GM18861 (cell line): ENCODE measurements at regions not wholly inside any gene's neighbourhood (a gene's known extent, or its start where the extent isn't known, plus 50 kb on each side); places are given as distances from the start of the nearest gene placed in this dataset.

Source experiments
- ATAC-seq: cut with Tn5 transposase; IDR thresholded peaks from one replicate; pipeline ENCODE4 v1.9.1; 2021; ENCODE audit not compliant: unreplicated experiment

DNA sequence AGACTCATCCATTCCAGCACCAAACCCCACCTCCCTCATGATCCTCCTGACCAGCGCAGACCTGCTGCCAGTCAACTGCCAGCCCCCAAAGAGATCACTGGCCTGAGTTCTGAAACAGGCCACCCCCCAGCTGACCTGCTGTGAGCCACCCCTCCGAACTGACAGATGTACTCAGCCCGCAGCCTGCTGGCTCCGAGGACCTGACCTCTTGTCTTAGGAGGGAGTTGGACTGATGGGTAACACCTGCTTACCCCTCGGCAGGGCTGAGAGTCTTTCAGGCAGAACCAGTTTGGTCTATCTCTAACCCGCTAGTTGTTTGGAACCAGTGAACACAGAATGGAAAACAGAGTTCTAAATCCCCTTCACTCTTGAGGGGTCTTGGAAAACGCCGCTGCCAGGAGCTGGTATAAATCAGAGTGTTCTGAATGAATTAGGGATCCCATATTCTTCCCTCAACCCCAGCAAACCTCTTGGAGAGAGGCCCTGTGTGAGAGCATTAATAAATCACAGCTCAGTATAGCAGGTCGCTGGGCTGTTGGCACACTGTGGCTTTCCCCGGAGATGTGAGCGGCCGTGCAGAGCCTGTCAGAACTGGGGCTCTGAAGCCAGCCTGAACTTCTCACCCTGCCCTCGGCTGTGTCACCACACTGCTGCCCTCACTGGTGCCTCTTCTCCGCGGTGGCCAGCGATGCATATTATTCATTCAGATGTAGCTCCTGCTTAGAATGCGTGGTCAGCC, 165.1 kb upstream of the NCAM1 start:
- no peak for ATAC-seq

DNA sequence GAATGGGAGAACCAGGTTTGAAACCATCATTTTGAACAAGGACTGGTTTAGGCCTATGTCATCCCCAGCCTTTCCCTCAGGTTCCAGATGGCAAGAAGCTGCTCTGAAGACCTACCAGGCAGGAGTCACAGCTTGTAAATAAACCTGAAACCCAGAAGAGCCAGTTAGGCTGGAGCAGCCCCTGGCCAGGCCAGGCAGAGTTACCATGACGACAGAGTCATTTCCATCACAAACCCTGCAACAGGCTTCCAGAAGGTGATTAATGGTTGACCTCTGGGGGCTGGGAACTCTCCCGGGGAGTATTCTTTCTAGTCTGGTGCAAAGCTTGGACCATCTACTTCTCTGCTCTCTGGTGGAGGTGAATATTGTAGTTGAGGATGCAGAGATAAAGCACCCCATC, 164.1 kb upstream of the NCAM1 start:
- no peak for ATAC-seq

DNA sequence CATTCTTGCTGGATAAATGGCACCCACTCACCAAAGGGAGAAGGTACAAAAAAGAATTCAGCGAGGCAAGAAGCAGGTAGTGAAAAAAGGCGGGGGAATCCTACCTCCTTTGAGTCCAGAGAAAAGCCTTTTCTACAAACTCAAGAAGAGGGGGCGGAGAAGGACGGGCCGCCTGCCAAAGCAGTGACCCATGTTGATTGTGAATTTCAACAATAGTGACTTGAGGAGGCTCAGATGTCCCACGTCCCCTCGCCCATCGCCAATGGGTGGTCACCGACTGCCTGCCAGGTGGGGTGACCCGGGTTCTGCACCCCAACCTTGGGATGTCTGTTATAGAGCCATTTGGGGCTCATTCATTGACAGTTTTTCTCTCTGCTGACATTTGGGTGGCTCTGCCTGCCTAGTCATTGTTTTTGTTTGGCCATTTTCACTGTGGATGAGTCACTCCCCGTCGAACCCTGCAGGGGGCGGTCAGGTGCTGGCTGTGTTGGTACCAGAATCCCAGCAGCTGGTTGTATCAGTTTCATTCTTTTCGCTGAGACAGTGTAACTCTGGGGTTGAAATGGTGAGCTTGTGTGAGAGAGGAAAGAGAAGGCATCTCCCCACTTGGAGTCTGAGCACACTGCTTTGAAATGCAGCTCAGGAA, 163.4 kb upstream of the NCAM1 start:
- no peak for ATAC-seq

DNA sequence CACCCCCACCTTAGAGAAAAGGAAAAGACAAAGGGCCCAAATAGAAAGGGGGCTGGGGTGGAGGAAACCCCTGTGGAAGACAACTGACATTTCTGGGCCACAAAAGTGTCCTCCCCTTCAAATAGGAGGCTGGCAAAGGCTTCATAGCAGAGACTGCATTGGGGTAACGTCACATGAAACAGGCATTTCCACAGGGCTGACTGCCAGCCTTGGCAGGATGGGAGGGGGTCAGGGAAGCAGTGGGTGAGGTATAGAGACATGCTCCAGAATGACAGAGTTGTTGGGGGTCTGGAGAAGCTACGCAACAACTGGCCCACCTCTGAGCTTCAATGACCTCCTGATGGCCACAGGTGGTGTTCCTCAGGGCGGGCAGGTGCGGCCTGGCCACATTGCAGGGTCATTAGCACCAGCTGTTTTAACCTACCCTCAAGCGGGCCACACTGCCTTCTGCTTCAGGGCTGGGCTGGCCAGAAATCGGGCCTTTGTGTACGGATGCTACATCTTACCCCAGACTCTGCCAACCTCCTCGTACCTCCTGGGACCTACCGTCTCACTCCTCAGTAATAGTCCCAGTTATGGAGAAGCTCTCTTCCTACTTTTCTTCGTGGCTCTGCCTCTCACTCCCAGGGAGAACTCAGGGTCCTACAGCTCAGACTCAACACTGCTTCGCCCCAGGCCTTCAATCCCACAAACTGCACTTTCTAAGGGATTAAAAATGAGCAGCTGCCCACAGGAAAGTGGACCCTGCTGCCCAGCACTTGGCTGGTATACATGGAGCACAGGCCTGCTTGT, 160.0 kb upstream of the NCAM1 start:
- no peak for ATAC-seq

DNA sequence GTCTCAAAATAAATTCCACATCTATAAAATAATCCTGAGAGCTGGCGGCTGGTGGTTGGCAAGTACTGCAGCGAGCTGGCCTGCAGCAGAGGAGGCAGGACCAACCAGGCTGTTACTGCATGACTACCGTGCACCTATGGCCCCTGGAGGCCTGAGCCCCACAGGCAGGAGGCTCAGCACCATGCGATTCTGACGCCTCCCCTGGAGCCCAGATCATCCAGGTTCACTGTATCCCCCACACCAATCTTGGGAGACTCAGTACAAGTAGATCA, 159.5 kb upstream of the NCAM1 start:
- no peak for ATAC-seq

DNA sequence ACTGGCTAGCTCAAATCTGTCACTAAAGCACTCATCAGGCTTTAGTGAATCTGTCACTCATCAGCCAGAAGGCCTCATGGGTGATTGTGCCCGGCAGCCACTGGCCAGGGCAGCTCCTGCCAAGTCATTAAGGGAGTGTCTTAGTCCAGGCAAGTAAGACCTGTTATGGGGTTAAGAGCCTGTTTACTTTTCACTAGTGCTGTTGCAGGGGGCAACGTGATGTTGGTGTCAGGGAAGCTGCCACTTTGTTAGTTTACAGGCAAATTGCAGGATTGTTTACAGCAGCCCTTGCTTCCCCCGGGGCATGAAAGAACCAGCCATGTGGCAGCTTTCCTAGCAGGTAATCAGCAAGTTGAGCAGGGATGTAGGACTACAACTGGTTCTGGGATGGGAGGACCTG, 155.6 kb upstream of the NCAM1 start:
- no peak for ATAC-seq

DNA sequence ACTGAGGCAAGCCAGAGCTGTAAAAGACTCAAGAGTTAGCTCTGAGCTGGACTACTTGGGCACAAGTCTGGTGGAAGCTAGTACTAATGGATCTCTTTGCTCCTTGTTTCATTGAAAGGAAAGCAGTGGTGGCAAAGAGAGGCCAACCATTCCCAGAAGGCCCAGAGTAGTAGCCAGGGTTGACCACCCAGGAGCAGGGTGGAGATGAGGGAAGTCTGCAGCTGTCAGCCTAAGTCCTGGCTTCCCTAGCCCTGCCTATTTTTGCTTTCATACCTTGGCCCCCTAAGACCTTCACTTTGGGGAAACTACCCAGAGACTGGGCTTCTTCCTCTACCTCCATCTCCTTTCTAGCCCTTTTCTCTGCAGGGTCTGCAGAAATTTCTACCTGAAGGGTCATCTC, 155.0 kb upstream of the NCAM1 start:
- ATAC-seq = no peak

DNA sequence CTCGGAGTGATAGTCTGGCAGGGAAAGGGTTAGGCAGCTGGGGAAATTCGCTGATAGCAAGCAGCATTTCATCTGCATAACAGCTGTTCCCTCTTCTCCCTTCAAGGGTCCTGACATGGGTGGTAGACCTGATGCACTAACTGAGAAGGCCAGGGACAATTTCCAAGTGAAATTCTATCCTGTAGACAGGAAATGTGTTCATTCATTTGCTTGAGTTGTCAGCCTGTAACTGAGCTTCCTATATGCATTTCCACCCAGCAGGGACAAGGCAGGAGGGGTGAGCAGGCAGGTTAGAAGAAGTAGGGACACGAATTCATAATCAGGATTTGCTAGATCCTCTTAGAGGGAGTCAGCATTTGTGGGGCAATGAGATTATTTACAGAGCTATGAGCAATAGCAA, 154.3 kb upstream of the NCAM1 start:
- no peak for ATAC-seq

DNA sequence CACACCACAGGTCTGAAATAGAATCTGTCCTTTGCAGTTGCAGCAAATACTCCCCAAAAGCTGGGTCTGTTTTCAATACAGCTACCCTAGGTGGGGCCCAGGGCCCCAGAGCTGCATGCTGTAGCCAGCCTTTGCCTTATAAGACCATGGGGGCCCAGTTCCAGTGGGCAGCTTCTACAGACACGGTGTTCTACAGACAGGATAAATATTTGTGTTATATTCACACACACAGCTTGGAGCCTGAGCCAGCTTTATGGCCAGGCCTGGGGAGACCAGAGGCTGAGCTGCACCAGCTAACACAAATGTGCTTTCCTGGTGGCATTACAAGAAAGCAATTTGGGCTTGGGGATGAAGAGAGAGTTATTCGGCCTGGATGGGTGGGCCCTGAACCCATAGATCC, 151.8 kb upstream of the NCAM1 start:
- no peak for ATAC-seq

DNA sequence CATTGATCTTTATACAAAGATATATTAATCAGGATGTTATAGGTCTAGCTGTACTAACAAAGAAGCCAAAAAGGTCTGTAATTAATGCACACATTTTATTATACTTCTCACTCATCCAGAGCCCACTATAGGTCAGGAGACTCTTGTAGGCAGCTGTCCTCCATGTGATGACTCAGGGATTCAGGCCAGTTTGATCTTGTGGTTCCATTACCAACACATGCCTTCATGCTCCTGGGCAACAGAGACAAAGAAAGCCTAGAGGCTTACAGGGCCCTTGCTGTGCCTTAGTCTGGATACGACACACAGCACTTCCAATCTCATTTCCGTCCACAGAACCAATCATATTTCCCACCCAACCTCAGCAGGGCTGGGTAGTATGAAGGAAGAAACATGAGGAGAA, 150.3 kb upstream of the NCAM1 start:
- no peak for ATAC-seq

DNA sequence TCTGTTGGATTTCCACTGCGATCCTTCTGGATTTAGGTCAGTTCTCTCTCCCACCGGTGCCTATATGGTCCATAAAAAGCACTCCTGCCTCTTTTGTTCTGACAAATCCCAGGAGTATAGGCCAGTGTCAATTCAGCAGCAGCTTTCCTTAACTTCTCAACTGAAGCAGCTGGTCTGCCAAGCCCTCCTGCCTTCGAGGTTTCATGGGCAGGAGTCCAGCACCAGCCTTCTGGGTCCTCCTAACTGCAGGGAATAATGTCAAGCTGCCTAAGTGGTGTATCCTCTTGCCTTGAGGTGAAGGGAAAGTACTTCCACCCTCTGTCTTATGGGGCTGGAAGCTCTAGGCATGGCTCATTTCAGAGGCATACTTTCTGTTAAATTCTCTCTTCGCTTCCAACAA, 149.4 kb upstream of the NCAM1 start:
- no peak for ATAC-seq

DNA sequence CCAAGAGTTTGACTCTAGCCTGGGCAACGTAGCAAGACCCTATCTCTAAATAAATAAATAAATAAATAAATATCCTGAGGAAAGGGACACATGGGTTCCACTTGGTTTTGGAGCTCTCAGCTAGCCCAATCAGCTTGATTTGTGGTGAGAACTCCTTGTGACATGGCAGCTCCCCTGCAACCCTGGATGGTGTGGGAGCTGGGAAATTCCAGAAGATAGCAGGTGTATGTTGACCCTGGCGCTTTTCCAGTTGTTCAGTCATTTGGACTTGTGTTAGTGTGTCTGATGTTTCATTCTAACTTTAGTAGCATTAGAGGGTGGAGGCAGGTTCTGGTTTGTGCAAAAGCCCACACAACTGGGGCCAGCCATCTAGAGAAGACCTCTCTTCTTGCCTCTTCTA, 148.5 kb upstream of the NCAM1 start:
- ATAC-seq = no peak

DNA sequence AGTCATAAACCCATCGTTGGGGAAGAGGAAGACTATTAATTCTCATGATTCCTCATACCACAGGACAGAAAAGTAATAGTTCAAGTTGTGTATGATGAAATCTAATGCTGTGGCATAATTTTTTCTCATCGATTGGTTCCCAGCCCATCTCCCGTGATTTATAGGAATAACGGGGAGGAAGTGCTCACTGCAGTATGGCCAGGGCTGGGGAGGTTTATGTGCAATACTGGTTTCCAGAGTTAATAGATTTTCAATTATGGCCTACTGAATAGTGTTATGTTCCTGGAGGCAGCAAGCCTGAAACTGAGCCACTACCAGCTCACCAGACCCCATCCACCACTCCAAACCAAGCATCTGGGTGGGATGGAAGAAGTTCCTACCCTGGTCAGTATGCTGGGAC, 147.1 kb upstream of the NCAM1 start:
- no peak for ATAC-seq

DNA sequence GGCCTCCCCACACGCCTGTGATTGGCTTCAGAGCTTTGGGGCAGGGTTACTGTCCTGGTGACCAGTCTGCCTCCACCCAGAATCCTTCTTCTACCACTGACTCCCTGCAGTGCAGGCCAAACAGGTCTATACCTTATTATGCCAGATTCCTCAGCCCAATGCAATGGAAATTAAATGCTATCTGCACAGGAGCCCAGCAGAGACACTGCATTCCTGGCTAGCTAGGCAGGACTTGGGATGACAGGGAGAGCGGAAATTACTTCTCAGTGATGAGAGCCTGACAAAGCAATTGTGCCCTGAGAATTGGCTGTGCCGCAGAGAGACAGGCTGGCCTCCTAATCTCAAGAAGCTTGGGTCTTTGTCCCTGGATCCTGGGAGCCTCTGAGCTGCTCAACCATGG, 143.8 kb upstream of the NCAM1 start:
- ATAC-seq = no peak

DNA sequence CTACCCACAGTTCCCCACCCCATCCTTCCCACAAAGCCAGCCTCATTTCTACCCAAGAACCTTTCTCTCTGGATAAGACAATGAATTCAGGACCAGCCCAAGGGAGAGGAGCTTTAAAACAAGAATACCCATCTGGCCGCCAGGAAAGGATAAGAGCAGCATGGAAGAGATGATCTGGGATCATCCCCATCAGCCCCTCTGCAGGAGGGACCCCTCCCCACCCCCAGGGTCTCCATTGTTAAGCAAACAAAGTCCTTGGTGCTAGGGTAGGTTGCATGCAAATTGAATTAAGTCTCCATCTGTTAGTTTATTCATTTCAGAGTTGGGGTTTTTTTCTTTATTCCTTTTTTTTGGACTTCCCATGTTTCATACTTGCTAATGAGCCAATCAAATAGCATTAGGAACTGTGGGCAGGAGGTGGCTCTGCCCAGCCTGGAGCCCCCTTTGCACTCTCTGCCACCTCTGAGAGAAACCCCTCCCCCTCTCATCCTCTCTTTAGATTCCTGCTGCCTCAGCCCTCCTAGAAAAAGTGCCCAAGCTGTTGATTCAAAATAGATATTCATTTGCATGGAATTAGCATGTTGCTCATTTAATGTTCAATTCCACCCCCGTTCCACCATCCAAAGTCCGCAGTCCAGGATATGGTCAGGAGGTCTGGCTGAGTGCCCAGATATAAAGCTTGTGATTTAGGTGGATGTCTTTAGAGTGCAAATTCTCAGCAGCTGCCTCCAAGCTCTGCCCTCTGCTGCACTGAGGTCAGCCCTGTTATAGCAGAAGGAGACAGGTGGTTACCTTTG, 138.5 kb upstream of the NCAM1 start:
- no peak for ATAC-seq

DNA sequence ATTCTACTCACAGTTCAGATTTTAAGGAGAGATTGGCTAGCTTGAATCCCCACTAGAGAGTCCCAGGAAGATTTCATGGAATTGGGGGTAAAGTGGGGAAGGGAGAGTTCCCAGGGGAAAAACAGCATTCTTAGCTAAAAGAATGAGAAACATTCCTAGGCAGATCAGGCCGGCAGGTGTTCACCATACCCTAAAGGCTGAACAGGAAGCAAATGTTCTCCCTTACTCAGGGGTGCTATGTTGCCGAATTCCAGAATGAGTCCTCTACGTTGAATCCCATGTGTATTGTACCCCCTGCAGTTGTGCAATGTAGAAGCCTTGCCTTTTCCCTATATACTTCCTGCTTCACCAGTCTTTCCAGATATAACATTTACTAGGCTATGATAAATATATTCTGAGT, 135.2 kb upstream of the NCAM1 start:
- no peak for ATAC-seq

DNA sequence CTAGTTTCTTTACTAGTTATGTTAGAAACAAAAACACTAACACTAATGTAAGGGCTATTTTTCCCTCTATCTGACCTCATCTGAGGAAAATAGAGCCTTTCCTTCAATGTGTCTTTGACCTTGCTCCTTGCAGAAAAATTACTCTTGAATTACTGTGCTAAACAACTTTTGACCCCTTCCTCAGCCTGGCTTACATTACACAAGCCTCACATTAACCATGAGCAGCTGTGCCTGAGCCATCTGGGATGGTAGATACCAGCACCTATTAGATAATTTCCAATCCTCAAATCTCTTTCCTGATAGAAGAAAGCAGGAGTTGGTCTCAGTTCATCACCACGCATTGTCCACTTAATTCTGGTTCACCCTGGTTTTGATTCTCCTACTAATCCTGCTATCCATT, 134.4 kb upstream of the NCAM1 start:
- no peak for ATAC-seq

DNA sequence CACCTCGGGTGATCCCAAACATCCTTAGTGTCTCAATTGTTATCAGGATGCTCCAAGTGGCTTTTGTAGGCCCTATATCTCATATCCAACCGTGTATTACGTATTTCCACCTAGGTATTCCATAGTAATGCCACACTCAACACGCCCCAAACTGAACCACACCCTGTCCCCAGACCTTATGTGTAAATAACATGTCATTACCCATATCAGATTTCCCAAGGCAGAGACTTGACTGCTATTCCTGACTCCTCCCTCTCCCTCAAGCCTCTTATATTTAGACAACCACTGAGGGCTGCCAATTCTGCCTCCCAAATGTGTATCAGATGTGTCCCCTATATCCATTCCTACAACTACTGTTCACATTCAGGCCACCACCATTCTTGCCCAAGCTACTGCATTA, 132.8 kb upstream of the NCAM1 start:
- ATAC-seq = no peak

DNA sequence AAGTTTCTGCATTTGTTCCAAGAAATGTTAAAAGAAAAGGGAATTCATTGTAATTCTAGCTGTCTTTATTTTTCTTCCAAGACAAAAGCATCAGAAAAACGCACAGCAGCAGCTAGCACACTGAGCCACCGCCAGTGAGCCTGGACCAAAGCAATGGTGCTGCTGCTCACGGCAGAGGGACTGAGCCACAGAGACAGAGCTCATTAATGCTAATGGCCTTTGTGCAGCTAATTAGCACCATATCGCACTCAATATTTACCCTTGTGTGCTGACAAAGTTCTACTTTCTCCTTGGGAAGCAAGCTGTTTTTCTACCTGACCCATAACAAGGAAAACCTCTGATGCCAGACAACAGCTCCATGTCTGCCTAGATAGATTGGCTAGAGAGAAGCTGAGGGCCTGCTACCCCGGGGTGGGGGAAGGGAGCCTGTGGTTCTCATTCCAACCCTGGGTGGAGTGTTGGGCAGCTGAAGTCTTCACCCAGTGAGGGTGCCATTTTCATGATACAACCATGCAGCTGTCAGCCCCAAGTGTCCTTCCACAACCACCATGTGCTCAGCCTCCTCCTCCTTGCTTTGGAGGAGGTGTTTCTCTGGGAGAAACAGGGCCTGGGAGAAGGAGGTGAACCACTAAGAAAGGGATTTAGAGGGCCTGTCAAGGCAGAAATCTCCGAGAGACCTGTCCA, 131.1 kb upstream of the NCAM1 start:
- ATAC-seq = no peak

DNA sequence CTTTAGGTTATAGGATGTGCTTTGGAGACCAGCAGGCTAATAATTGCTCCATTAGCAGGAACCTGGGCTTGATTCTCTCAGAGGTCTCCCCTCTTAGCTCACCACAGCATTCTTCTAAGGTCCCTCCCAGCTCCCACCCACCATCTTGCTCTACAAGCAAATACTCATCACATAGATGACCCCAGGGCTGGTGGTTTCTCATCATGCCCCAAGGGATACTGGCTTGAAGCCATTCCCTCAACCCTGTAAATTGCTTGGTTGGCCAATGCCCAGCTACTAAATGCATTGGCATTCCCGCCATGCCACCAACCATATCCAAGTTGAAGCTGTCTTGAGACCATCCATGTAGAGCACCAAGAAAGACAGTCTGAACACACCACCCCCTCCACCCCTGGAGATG, 130.2 kb upstream of the NCAM1 start:
- no peak for ATAC-seq
